ENCODE measurements at regions not wholly inside any gene's neighbourhood (a gene's known extent, or its start where the extent isn't known, plus 50 kb on each side); places are given as distances from the start of the nearest gene placed in this dataset.

DNA sequence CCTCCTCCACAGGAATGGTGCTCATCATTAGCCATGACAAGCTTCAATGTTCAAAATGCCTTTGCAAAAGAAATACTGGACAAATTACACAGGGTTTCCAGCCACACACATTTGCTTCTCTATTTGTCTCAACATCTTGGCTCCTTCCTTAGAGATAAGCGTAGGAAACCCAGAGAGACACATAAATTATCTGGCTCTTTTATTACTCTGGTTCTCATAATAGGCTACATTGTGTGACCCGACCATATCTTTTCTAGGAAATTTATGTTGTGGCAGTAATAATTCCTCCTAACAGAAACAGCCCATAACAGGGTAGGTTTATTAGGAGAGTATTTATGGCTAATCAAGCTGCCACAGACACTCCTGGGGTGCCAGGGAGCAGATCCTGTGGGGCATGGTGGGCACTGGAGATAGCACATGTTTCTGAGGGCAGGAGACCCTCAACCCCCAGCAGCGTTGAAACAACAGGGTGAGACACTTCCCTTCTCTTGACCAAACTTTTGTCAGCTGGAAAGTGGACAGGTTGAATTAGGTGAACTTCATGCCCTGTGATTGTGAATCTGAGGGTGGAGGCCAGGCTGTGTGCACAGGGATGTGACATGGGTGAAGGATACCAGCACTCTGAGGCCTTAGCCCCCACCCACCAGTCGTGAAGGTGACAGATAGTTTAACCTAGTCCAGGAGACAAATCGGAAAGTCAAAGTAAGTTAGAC, 295.9 kb upstream of the ZNF32 start:
- Histone ChIP-seq H3K4me3 (no peak overlapping the region), H3K27me3 (no peaks in the 10 kb centered on the region), H3K9ac (ENCODE audit: low read depth in 2 of 2, low read length in 2 of 2) (no peak overlapping the region), H3K4me1 (no peaks in the 10 kb centered on the region), H3K36me3 (no peaks in the 10 kb centered on the region), H3K9me3 (no peaks in the 10 kb centered on the region), H3K27ac (no peak overlapping the region)
- DNase-seq, result no peak
- TF ChIP-seq CTCF (IDR thresholded peaks at IDR 0.05), result no peak
- intact Hi-C loops (cut with DNase I), result no loop called here

DNA sequence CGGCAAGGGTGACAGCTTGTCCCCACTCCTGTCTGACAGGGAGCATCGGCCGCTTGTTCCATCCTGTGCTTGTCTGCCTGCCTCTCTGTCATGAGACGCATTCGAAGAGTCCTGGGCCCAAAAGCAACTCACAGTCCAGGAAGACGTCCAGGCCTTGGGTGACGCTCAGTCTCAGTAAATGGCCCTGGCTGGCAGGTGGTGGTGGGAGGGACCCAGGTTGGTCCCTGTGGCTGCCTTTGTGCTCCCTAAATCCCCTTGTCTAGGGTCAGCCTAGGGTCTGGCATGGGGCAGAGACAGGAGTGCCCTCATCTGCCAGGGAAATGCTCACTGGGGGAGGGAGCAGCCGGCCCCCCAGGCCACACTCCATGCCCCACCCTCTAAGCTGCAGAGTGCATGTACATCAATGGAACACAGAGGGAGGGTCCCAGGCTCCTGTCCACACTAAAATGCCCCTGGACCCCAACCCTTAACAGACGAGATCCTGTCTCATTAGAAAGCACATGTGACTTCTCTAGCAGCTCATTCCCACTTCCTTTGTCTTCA, 295.2 kb upstream of the ZNF32 start:
- no peaks in the 10 kb centered on the region for H3K36me3 ChIP-seq
- H3K27me3 ChIP-seq, result no peaks in the 10 kb centered on the region
- no peaks in the 10 kb centered on the region for H3K4me1 ChIP-seq
- intact Hi-C loops (cut with DNase I), result no loop called here
- TF ChIP-seq CTCF (IDR thresholded peaks at IDR 0.05), result no peak
- H3K4me3 ChIP-seq, result no peak overlapping the region
- H3K9ac ChIP-seq (ENCODE audit: low read depth in 2 of 2, low read length in 2 of 2), result no peak overlapping the region
- no peak overlapping the region for H3K27ac ChIP-seq
- no peaks in the 10 kb centered on the region for H3K9me3 ChIP-seq
- no peak for DNase-seq

- H3K4me1 ChIP-seq, result no peaks in the 10 kb centered on the region
- H3K27me3 ChIP-seq, result no peaks in the 10 kb centered on the region
- H3K36me3 ChIP-seq, result no peaks in the 10 kb centered on the region
- no peak for DNase-seq
- intact Hi-C loops (cut with DNase I), result no loop called here
- no peaks in the 10 kb centered on the region for H3K9me3 ChIP-seq
- H3K4me3 ChIP-seq, result no peak overlapping the region
- H3K9ac ChIP-seq (ENCODE audit: low read depth in 2 of 2, low read length in 2 of 2), result no peak overlapping the region
- no peak for TF ChIP-seq CTCF (IDR thresholded peaks at IDR 0.05)
- no peak overlapping the region for H3K27ac ChIP-seq
These were observed 294.6 kb upstream of the ZNF32 start for GRCh38 chr10:43943119-43943817.

DNA sequence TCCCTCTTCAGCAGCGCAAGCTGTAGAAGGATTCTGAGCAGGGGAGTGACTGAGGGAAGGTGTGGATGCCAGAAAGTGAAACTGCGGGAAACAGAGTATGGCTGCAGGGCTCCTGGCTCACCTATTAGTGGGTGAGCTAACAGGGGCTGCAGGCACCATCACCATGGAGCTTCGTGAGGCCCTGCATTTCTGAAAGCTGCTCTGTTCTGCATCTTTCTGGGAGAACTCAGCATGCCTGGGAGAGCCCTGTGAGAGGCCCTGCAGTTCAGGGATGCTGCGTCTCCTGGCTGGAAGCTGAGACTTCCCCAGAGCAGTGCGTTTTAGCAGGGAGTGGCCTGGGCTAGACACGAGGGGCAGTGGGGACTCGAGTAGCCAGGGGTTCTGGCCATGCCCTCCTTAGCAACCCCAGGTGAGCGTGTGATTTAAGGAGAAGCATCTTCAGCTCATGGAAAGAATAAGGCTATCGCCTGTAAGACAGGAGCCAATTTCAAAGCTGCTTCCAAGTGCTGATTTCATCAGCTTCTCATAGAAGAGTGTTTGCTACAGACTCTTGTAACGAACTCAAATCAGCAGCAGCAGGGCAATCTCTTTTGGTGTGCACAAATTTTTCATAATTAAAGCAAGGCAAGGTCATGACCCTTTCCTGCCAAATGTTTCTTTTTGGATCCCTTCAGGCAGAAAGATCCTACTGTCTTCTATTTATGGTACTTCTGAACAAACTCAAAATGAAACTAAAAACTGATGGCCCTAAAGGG, 293.6 kb upstream of the ZNF32 start:
- intact Hi-C loops (cut with DNase I), result no loop called here
- H3K9ac ChIP-seq (ENCODE audit: low read depth in 2 of 2, low read length in 2 of 2), result no peak overlapping the region
- H3K9me3 ChIP-seq, result no peaks in the 10 kb centered on the region
- TF ChIP-seq CTCF (IDR thresholded peaks at IDR 0.05), result no peak
- H3K27ac ChIP-seq, result no peak overlapping the region
- no peaks in the 10 kb centered on the region for H3K36me3 ChIP-seq
- no peak for DNase-seq
- no peaks in the 10 kb centered on the region for H3K4me1 ChIP-seq
- H3K4me3 ChIP-seq, result no peak overlapping the region
- no peaks in the 10 kb centered on the region for H3K27me3 ChIP-seq
